PC-9 (cell line): ENCODE measurements at regions not wholly inside any gene's neighbourhood (a gene's known extent, or its start where the extent isn't known, plus 50 kb on each side); places are given as distances from the start of the nearest gene placed in this dataset.

ENCODE experiments used
- BruUV-seq: library from RNA; stranded (reverse); fragments of 400-500 nt; replicated peaks from 2 replicates; lab custom pipeline; 2021; lab: Mats Ljungman, UMichigan
- CTCF ChIA-PET: fragments of 300-600 bp; sonication (Branson Sonifier 250); formaldehyde crosslinking; loops from one replicate; lab custom pipeline; 2022; ENCODE audit warnings: antibody characterized with exemption; lab: Charles Lee
- POLR2A ChIA-PET: fragments of 300-600 bp; sonication (Branson Sonifier 250); formaldehyde crosslinking; loops from one replicate; lab custom pipeline; 2022; ENCODE audit warnings: antibody characterized with exemption; ENCODE audit not compliant: unreplicated experiment; lab: Charles Lee
- DNase-seq, 2 experiments: peaks; one replicate each; pipeline versions ENCODE4 v3.0.0 to v3.0.0-alpha.2; 2015 to 2022; ENCODE audit warnings: mixed read lengths in 1 of 2
- H2AFZ ChIP-seq: fragments of 200-600 bp; sonication (generic); 2 replicates; pipeline ENCODE4 v1.8.1; 2017; ENCODE audit warnings: antibody characterized with exemption
- H3F3A ChIP-seq: fragments of 200-600 bp; sonication (generic); 2 replicates; pipeline ENCODE4 v1.8.1; 2017; ENCODE audit warnings: antibody characterized with exemption, mild to moderate bottlenecking, low read depth; ENCODE audit not compliant: insufficient read depth
- H3K27ac ChIP-seq: fragments of 200-600 bp; sonication (generic); 2 replicates; pipeline ENCODE4 v1.6.1; 2016; ENCODE audit warnings: mixed run types
- H3K27me3 ChIP-seq: fragments of 200-600 bp; sonication (generic); 2 replicates; pipeline ENCODE4 v1.6.1; 2016; ENCODE audit warnings: low read depth, mixed run types; ENCODE audit not compliant: insufficient read depth
- H3K36me3 ChIP-seq: fragments of 200-600 bp; sonication (generic); 2 replicates; pipeline ENCODE4 v1.6.1; 2016; ENCODE audit warnings: low read depth, mixed run types
- H3K4me1 ChIP-seq: fragments of 200-600 bp; sonication (generic); replicated peaks from 2 replicates; pipeline ENCODE4 v1.6.1; 2016; ENCODE audit warnings: mixed run types; ENCODE audit not compliant: insufficient read depth
- H3K4me2 ChIP-seq: fragments of 200-600 bp; sonication (generic); 2 replicates; pipeline ENCODE4 v1.6.1; 2017; ENCODE audit warnings: mixed run types
- H3K4me3 ChIP-seq: fragments of 200-600 bp; sonication (generic); 2 replicates; pipeline ENCODE4 v1.6.1; 2016; ENCODE audit warnings: mixed run types
- H3K79me2 ChIP-seq: fragments of 200-600 bp; sonication (generic); 2 replicates; pipeline ENCODE4 v1.6.1; 2017; ENCODE audit warnings: low read depth, mixed run types
- H3K9me2 ChIP-seq: fragments of 200-600 bp; sonication (generic); 2 replicates; pipeline ENCODE4 v1.8.1; 2017; ENCODE audit warnings: mild to moderate bottlenecking; ENCODE audit not compliant: insufficient read depth
- H3K9me3 ChIP-seq: fragments of 200-600 bp; sonication (generic); 2 replicates; pipeline ENCODE4 v1.8.1; 2016; ENCODE audit warnings: low read depth; ENCODE audit not compliant: insufficient read depth
- H4K20me1 ChIP-seq: fragments of 200-600 bp; sonication (generic); 2 replicates; pipeline ENCODE4 v1.8.1; 2017; ENCODE audit not compliant: insufficient read depth
- EZH2 ChIP-seq: fragments of 200-600 bp; sonication (generic); IDR thresholded peaks from 2 replicates; pipeline ENCODE4 v1.8.0; 2017; ENCODE audit warnings: antibody characterized with exemption, low read depth
- intact Hi-C: fragments of 100-400 bp; cut with micrococcal nuclease; formaldehyde crosslinking; loops from one replicate; pipeline ENCODE4 v1.10.0; 2022; ENCODE audit not compliant: unreplicated experiment
- TF ChIP-seq, protein P1 (sequence below): fragments of 200-600 bp; sonication (generic); conservative IDR thresholded peaks from 2 replicates; pipeline ENCODE4 v1.6.1; 2017; ENCODE audit warnings: mixed run types, antibody characterized with exemption, mild to moderate bottlenecking, moderate library complexity

DNA sequence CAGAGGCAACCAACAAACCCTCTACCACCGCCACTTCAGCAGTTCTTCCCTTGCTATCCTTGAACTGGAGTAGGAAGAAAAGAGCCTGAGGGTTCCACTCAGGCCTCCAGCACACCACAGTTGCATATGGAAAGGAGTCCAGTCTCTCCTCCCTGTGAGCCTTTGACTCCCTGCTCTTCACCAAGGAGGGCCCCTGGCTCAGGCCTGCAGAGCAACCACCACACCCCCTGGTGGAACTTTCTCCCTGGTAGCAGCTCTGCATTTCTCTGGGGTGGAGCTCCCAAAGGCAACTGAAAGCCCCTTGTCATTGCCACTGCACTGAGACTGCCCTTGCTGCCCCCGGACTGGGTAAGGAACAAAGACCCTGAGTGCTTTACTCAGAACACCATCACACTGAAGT, 1021.5 kb upstream of the ADGRL2 start:
- H3F3A ChIP-seq: no peaks in the 10 kb centered on the region
- intact Hi-C loops: no loop called here
- no peak for DNase-seq
- no peak overlapping the region for H3K4me3 ChIP-seq
- no peaks in the 10 kb centered on the region for H4K20me1 ChIP-seq
- no peaks in the 10 kb centered on the region for H3K4me1 ChIP-seq
- no peak for TF ChIP-seq EZH2
- TF ChIP-seq, protein P1, sequence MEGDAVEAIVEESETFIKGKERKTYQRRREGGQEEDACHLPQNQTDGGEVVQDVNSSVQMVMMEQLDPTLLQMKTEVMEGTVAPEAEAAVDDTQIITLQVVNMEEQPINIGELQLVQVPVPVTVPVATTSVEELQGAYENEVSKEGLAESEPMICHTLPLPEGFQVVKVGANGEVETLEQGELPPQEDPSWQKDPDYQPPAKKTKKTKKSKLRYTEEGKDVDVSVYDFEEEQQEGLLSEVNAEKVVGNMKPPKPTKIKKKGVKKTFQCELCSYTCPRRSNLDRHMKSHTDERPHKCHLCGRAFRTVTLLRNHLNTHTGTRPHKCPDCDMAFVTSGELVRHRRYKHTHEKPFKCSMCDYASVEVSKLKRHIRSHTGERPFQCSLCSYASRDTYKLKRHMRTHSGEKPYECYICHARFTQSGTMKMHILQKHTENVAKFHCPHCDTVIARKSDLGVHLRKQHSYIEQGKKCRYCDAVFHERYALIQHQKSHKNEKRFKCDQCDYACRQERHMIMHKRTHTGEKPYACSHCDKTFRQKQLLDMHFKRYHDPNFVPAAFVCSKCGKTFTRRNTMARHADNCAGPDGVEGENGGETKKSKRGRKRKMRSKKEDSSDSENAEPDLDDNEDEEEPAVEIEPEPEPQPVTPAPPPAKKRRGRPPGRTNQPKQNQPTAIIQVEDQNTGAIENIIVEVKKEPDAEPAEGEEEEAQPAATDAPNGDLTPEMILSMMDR: no peak
- H3K4me2 ChIP-seq: no peak overlapping the region
- no TSS peak for BruUV-seq
- POLR2A ChIA-PET: no interaction called here
- no peak overlapping the region for H2AFZ ChIP-seq
- CTCF ChIA-PET: no interaction called here
- H3K36me3 ChIP-seq: no peaks in the 10 kb centered on the region
- no peaks in the 10 kb centered on the region for H3K9me2 ChIP-seq
- no peaks in the 10 kb centered on the region for H3K79me2 ChIP-seq
- H3K27me3 ChIP-seq: no peaks in the 10 kb centered on the region
- no peaks in the 10 kb centered on the region for H3K9me3 ChIP-seq
- no peak overlapping the region for H3K27ac ChIP-seq

GRCh38 chr1:80778094-80778840, 1022.5 kb upstream of the ADGRL2 start:
- Histone ChIP-seq H3F3A (no peaks in the 10 kb centered on the region), H3K4me2 (no peak overlapping the region), H3K79me2 (no peaks in the 10 kb centered on the region), H3K9me2 (no peaks in the 10 kb centered on the region), H3K4me1 (no peaks in the 10 kb centered on the region), H3K36me3 (no peaks in the 10 kb centered on the region), H4K20me1 (no peaks in the 10 kb centered on the region), H3K27ac (no peak overlapping the region), H3K9me3 (no peaks in the 10 kb centered on the region), H3K4me3 (no peak overlapping the region), H3K27me3 (no peaks in the 10 kb centered on the region), H2AFZ (no peak overlapping the region)
- no peak for TF ChIP-seq EZH2
- TF ChIP-seq, protein P1: no peak
- intact Hi-C loops: no loop called here
- CTCF ChIA-PET: interaction anchor here (0.5 kb wide), 1 partner anchor 1981 kb away, joined by 7 read pairs; no protein-coding TSS in a partner anchor
- BruUV-seq: no TSS peak
- DNase-seq: no peak
- POLR2A ChIA-PET: no interaction called here

DNA sequence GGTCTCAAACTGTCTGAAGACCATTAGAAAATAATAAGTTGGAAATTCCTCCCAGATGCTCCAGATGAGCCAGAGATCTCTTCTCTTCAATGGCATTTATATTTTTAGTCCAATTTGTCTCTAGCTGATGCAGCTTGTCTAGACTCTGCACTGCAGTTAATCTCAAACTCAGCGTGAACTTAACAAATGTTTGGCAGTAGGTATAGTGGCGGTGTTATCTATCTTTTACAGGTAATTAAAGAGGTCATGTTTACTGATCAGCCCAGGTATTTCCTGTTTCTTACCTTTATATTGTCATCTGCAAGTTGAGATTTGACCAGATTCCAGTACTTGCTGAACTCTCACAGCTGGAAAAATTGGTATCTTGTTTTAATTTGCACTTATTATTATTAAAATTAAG, 1024.5 kb upstream of the ADGRL2 start:
- intact Hi-C loops: no loop called here
- Histone ChIP-seq H4K20me1 (no peaks in the 10 kb centered on the region), H3K4me2 (no peak overlapping the region), H3K36me3 (no peaks in the 10 kb centered on the region), H3K4me1 (no peaks in the 10 kb centered on the region), H3K27ac (no peak overlapping the region), H3K79me2 (no peaks in the 10 kb centered on the region), H3K9me2 (no peaks in the 10 kb centered on the region), H3K27me3 (no peaks in the 10 kb centered on the region), H3F3A (no peaks in the 10 kb centered on the region), H3K9me3 (no peaks in the 10 kb centered on the region), H3K4me3 (no peak overlapping the region), H2AFZ (no peak overlapping the region)
- BruUV-seq: no TSS peak
- CTCF ChIA-PET: no interaction called here
- POLR2A ChIA-PET: no interaction called here
- no peak for DNase-seq
- TF ChIP-seq, protein P1: no peak
- TF ChIP-seq EZH2: no peak
